ENCODE measurements at regions not wholly inside any gene's neighbourhood (a gene's known extent, or its start where the extent isn't known, plus 50 kb on each side); places are given as distances from the start of the nearest gene placed in this dataset.

DNA sequence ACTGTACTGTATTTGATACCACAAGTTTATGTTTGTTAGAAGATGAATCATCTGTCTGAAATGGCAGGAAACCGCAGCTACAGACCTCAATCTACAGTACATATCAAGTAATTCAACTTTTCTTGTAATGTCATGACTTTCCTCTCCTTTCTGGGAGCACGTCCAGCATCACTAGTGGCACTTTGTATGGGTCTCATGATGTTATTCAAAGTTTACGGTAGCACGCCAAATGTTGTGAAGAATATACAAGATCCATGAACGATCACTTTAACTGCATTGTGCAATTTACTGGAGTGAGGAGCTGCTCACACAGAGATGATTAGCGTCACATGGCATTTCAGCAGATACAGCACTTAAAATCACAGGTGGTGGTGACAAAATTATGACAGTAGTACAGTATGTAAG is 257.8 kb upstream of the GNAI1 start:
- Histone ChIP-seq H3K79me2 (ENCODE audit: control insufficient read depth, insufficient read depth, low read length) (no peaks in the 10 kb centered on the region), H3K36me3 (replicated peaks in 1 of 2; ENCODE audit: control extremely low read depth in 1 of 2, control insufficient read depth in 1 of 2, extremely low read depth in 1 of 2, insufficient read depth in 2 of 2, low read length in 1 of 2) (no peaks in the 10 kb centered on the region), H4K20me1 (ENCODE audit: control insufficient read depth, insufficient read depth, low read length, poor library complexity, severe bottlenecking) (no peaks in the 10 kb centered on the region), H3K9ac (ENCODE audit: low read length) (no peak overlapping the region), H3K27ac (ENCODE audit: low read length in 2 of 2) (no peak overlapping the region), H2AFZ (ENCODE audit: insufficient read depth, low read depth, low read length, poor library complexity, severe bottlenecking) (no peak overlapping the region), H3K9me3 (ENCODE audit: control extremely low read depth in 1 of 3, control insufficient read depth in 2 of 3, insufficient read depth in 1 of 3, low read length in 2 of 3) (no peaks in the 10 kb centered on the region), H3K4me3 (ENCODE audit: control extremely low read depth in 1 of 5, extremely low read depth in 1 of 5, insufficient read depth in 1 of 5, low read depth in 2 of 5, low read length in 4 of 5) (no peak overlapping the region), H3K4me1 (ENCODE audit: control insufficient read depth in 2 of 2, insufficient read depth in 2 of 2, low read length in 2 of 2) (no peaks in the 10 kb centered on the region), H3K4me2 (replicated peaks; ENCODE audit: low read depth, low read length, poor library complexity, severe bottlenecking) (no peak overlapping the region), H3K27me3 (replicated peaks in 1 of 4; ENCODE audit: control extremely low read depth in 1 of 4, control insufficient read depth in 3 of 4, insufficient read depth in 4 of 4, low read length in 3 of 4) (no peaks in the 10 kb centered on the region)
- H3K4me1 Mint-ChIP-seq: no peaks in the 10 kb centered on the region
- H3K27ac Mint-ChIP-seq: no peak overlapping the region
- H3K4me3 Mint-ChIP-seq: no peak overlapping the region
- intact Hi-C loops (cut with micrococcal nuclease): no loop called here
- DNase-seq: no peak
- TF ChIP-seq EZH2 (IDR thresholded peaks at IDR 0.05; ENCODE audit: borderline replicate concordance, insufficient read depth, low read depth, low read length, poor library complexity, severe bottlenecking): no peak
- TF ChIP-seq, protein P1, sequence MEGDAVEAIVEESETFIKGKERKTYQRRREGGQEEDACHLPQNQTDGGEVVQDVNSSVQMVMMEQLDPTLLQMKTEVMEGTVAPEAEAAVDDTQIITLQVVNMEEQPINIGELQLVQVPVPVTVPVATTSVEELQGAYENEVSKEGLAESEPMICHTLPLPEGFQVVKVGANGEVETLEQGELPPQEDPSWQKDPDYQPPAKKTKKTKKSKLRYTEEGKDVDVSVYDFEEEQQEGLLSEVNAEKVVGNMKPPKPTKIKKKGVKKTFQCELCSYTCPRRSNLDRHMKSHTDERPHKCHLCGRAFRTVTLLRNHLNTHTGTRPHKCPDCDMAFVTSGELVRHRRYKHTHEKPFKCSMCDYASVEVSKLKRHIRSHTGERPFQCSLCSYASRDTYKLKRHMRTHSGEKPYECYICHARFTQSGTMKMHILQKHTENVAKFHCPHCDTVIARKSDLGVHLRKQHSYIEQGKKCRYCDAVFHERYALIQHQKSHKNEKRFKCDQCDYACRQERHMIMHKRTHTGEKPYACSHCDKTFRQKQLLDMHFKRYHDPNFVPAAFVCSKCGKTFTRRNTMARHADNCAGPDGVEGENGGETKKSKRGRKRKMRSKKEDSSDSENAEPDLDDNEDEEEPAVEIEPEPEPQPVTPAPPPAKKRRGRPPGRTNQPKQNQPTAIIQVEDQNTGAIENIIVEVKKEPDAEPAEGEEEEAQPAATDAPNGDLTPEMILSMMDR (IDR thresholded peaks at IDR 0.05): no peak
- no peaks in the 10 kb centered on the region for H3K27me3 Mint-ChIP-seq
- WGBS (ENCODE audit: insufficient coverage): 94% methylated on average over 2 of the region's 6 CpGs
- H3K9me3 Mint-ChIP-seq (ENCODE audit: insufficient read depth): peaks cover 3% of the 10 kb centered on the region
- CTCF ChIA-PET: no interaction called here
- POLR2A ChIA-PET: no interaction called here
- ATAC-seq (ENCODE audit: low read depth): no peak

DNA sequence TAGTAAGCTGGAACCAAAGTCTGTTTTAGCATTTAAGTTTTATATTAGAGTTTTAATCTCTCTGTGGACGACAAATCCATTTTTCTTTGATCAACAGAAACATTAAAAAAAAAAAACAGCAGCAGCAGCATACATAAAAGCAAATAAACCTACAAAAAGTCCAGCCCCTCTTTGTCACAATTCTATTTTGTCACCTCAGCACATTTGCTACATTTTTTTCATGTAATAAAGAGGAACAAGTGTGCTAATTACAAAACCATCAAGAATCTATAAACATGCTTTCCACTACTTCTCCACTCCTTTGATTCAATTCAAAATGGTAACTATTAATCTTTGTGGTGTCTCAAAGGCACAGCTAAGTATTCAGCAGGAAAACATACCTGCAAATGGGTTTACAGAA is 259.8 kb upstream of the GNAI1 start:
- intact Hi-C loops (cut with micrococcal nuclease): no loop called here
- TF ChIP-seq EZH2 (IDR thresholded peaks at IDR 0.05; ENCODE audit: borderline replicate concordance, insufficient read depth, low read depth, low read length, poor library complexity, severe bottlenecking): no peak
- TF ChIP-seq, protein P1 (IDR thresholded peaks at IDR 0.05): no peak
- H3K4me1 ChIP-seq (ENCODE audit: control insufficient read depth in 2 of 2, insufficient read depth in 2 of 2, low read length in 2 of 2): no peaks in the 10 kb centered on the region
- H3K27me3 ChIP-seq (replicated peaks in 1 of 4; ENCODE audit: control extremely low read depth in 1 of 4, control insufficient read depth in 3 of 4, insufficient read depth in 4 of 4, low read length in 3 of 4): no peaks in the 10 kb centered on the region
- H4K20me1 ChIP-seq (ENCODE audit: control insufficient read depth, insufficient read depth, low read length, poor library complexity, severe bottlenecking): no peaks in the 10 kb centered on the region
- no peaks in the 10 kb centered on the region for H3K27me3 Mint-ChIP-seq
- ATAC-seq (ENCODE audit: low read depth) (no peak), DNase-seq (no peak)
- peaks cover 3% of the 10 kb centered on the region for H3K9me3 Mint-ChIP-seq (ENCODE audit: insufficient read depth)
- H3K36me3 ChIP-seq (replicated peaks in 1 of 2; ENCODE audit: control extremely low read depth in 1 of 2, control insufficient read depth in 1 of 2, extremely low read depth in 1 of 2, insufficient read depth in 2 of 2, low read length in 1 of 2): no peaks in the 10 kb centered on the region
- H3K9me3 ChIP-seq (ENCODE audit: control extremely low read depth in 1 of 3, control insufficient read depth in 2 of 3, insufficient read depth in 1 of 3, low read length in 2 of 3): peaks cover 0 to 3% (median 0%) of the 10 kb centered on the region in 3 donors
- no peak overlapping the region for H3K4me2 ChIP-seq (replicated peaks; ENCODE audit: low read depth, low read length, poor library complexity, severe bottlenecking)
- H2AFZ ChIP-seq (ENCODE audit: insufficient read depth, low read depth, low read length, poor library complexity, severe bottlenecking): no peak overlapping the region
- H3K79me2 ChIP-seq (ENCODE audit: control insufficient read depth, insufficient read depth, low read length): no peaks in the 10 kb centered on the region
- H3K27ac ChIP-seq (ENCODE audit: low read length in 2 of 2): no peak overlapping the region
- H3K4me3 Mint-ChIP-seq: no peak overlapping the region
- CTCF ChIA-PET: no interaction called here
- no CpG with 5 or more reads among the region's 1 CpG for WGBS (ENCODE audit: insufficient coverage)
- no peaks in the 10 kb centered on the region for H3K4me1 Mint-ChIP-seq
- POLR2A ChIA-PET: no interaction called here
- H3K4me3 ChIP-seq (ENCODE audit: control extremely low read depth in 1 of 5, extremely low read depth in 1 of 5, insufficient read depth in 1 of 5, low read depth in 2 of 5, low read length in 4 of 5): no peak overlapping the region
- H3K9ac ChIP-seq (ENCODE audit: low read length): no peak overlapping the region
- H3K27ac Mint-ChIP-seq: no peak overlapping the region

All from B cell (primary cell).